ENCODE measurements at regions not wholly inside any gene's neighbourhood (a gene's known extent, or its start where the extent isn't known, plus 50 kb on each side); places are given as distances from the start of the nearest gene placed in this dataset.

GRCh38 chr3:152942366-152942765 lies 107.4 kb downstream of the P2RY1 start:
- H3K4me1 ChIP-seq (replicated peaks; ENCODE audit: insufficient read depth): peaks cover 10% of the 10 kb centered on the region; the same call in 1 of the 2 replicates
- no peak overlapping the region for H2AFZ ChIP-seq
- H3K27ac ChIP-seq: no peak overlapping the region
- no peaks in the 10 kb centered on the region; the same call in 1 of the 2 replicates for H3K9me2 ChIP-seq (ENCODE audit: insufficient read depth)
- ChIA-PET POLR2A (ENCODE audit: unreplicated experiment) (no interaction called here), CTCF (no interaction called here)
- H3K4me2 ChIP-seq: no peak overlapping the region
- H3K79me2 ChIP-seq (ENCODE audit: low read depth): no peaks in the 10 kb centered on the region
- H3K27me3 ChIP-seq (ENCODE audit: insufficient read depth, low read depth): no peaks in the 10 kb centered on the region
- no peaks in the 10 kb centered on the region for H3K36me3 ChIP-seq (ENCODE audit: low read depth)
- intact Hi-C loops (cut with micrococcal nuclease; ENCODE audit: unreplicated experiment): no loop called here
- BruUV-seq (replicated peaks): no TSS peak
- no peaks in the 10 kb centered on the region for H4K20me1 ChIP-seq (ENCODE audit: insufficient read depth)
- H3K4me3 ChIP-seq: no peak overlapping the region
- no peaks in the 10 kb centered on the region for H3K9me3 ChIP-seq (ENCODE audit: insufficient read depth, low read depth)
- TF ChIP-seq CTCF (conservative IDR thresholded peaks at IDR 0.05) (no peak), EZH2 (IDR thresholded peaks at IDR 0.05; ENCODE audit: low read depth) (no peak)
- no peak for DNase-seq
- no peaks in the 10 kb centered on the region for H3F3A ChIP-seq (ENCODE audit: insufficient read depth, low read depth)

GRCh38 chr3:152943645-152944044 lies 108.7 kb downstream of the P2RY1 start:
- Histone ChIP-seq H3K9me3 (ENCODE audit: insufficient read depth, low read depth) (no peaks in the 10 kb centered on the region), H4K20me1 (ENCODE audit: insufficient read depth) (no peaks in the 10 kb centered on the region), H2AFZ (peak overlapping the region; percentile 26; the same call in 1 of the 2 replicates), H3K27ac (no peak overlapping the region; the same call in 1 of the 2 replicates), H3K4me3 (no peak overlapping the region), H3K4me2 (peak overlapping the region; percentile 31), H3K79me2 (ENCODE audit: low read depth) (no peaks in the 10 kb centered on the region), H3K27me3 (ENCODE audit: insufficient read depth, low read depth) (no peaks in the 10 kb centered on the region), H3K4me1 (replicated peaks; ENCODE audit: insufficient read depth) (peaks cover 10% of the 10 kb centered on the region; the same call in 1 of the 2 replicates), H3F3A (ENCODE audit: insufficient read depth, low read depth) (no peaks in the 10 kb centered on the region), H3K9me2 (ENCODE audit: insufficient read depth) (no peaks in the 10 kb centered on the region; the same call in 1 of the 2 replicates), H3K36me3 (ENCODE audit: low read depth) (no peaks in the 10 kb centered on the region)
- TF ChIP-seq EZH2 (IDR thresholded peaks at IDR 0.05; ENCODE audit: low read depth): no peak
- no peak for TF ChIP-seq CTCF (conservative IDR thresholded peaks at IDR 0.05)
- ChIA-PET CTCF (no interaction called here), POLR2A (ENCODE audit: unreplicated experiment) (no interaction called here)
- intact Hi-C loops (cut with micrococcal nuclease; ENCODE audit: unreplicated experiment): no loop called here
- BruUV-seq (replicated peaks): no TSS peak
- peak; percentile 7 to 39 for DNase-seq

DNA sequence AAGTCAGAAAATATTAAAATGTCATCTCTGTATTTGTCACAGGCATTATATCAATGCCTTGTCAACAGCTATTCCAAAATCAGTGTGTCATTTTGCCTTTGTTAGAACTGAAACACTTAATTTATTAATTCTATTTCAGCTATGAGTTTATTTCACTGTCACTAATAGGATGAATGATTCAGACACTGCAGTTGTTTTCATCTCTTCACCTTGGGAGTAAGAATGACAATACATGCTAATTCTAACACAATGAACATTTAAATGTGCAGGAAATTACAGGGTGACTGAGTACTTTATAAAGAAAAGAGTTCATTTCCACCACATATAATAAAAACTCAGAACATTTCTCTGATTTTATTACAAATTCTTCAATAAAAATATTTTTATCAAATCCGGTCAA lies 109.7 kb downstream of the P2RY1 start:
- H3K36me3 ChIP-seq (ENCODE audit: low read depth): no peaks in the 10 kb centered on the region
- BruUV-seq (replicated peaks): no TSS peak
- no peaks in the 10 kb centered on the region; the same call in 1 of the 2 replicates for H3K9me2 ChIP-seq (ENCODE audit: insufficient read depth)
- no peak overlapping the region for H3K4me2 ChIP-seq
- H3K9me3 ChIP-seq (ENCODE audit: insufficient read depth, low read depth): no peaks in the 10 kb centered on the region
- H4K20me1 ChIP-seq (ENCODE audit: insufficient read depth): no peaks in the 10 kb centered on the region
- ChIA-PET CTCF (no interaction called here), POLR2A (ENCODE audit: unreplicated experiment) (no interaction called here)
- no peaks in the 10 kb centered on the region for H3K79me2 ChIP-seq (ENCODE audit: low read depth)
- no peak overlapping the region for H2AFZ ChIP-seq
- no peaks in the 10 kb centered on the region for H3F3A ChIP-seq (ENCODE audit: insufficient read depth, low read depth)
- H3K4me1 ChIP-seq (replicated peaks; ENCODE audit: insufficient read depth): peaks cover 10% of the 10 kb centered on the region; the same call in 1 of the 2 replicates
- no peak for TF ChIP-seq CTCF (conservative IDR thresholded peaks at IDR 0.05)
- no peak for TF ChIP-seq EZH2 (IDR thresholded peaks at IDR 0.05; ENCODE audit: low read depth)
- DNase-seq: no peak
- no peak overlapping the region for H3K4me3 ChIP-seq
- no peaks in the 10 kb centered on the region for H3K27me3 ChIP-seq (ENCODE audit: insufficient read depth, low read depth)
- H3K27ac ChIP-seq: no peak overlapping the region
- intact Hi-C loops (cut with micrococcal nuclease; ENCODE audit: unreplicated experiment): no loop called here

Data from PC-9 (cell line).